Endodermal cell (in vitro differentiated cells): ENCODE measurements at regions not wholly inside any gene's neighbourhood (a gene's known extent, or its start where the extent isn't known, plus 50 kb on each side); places are given as distances from the start of the nearest gene placed in this dataset.

Experiments used
- DNase-seq: peaks from one replicate; pipeline ENCODE4 v3.0.0-alpha.2; 2017
- H3K27ac ChIP-seq: 2 replicates; pipeline ENCODE4 v1.5.1; 2013; ENCODE audit warnings: mild to moderate bottlenecking, low read depth, low read length, moderate library complexity
- H3K27me3 ChIP-seq: 2 replicates; pipeline ENCODE4 v1.6.1; 2013; ENCODE audit warnings: mild to moderate bottlenecking, low read length, moderate library complexity; ENCODE audit not compliant: insufficient read depth, control insufficient read depth, poor library complexity, severe bottlenecking
- H3K36me3 ChIP-seq: 2 replicates; pipeline ENCODE4 v1.7.0; 2013; ENCODE audit warnings: mild to moderate bottlenecking, low read length, moderate library complexity; ENCODE audit not compliant: control insufficient read depth, insufficient read depth
- H3K4me1 ChIP-seq: one replicate; pipeline ENCODE4 v1.7.0; 2013; ENCODE audit warnings: low read length; ENCODE audit not compliant: control insufficient read depth, insufficient read depth
- H3K4me3 ChIP-seq: 2 replicates; pipeline ENCODE4 v1.5.1; 2013; ENCODE audit warnings: mild to moderate bottlenecking, low read length, moderate library complexity
- H3K9ac ChIP-seq: 2 replicates; pipeline ENCODE4 v1.6.1; 2013; ENCODE audit warnings: mild to moderate bottlenecking, low read length, moderate library complexity; ENCODE audit not compliant: poor library complexity, severe bottlenecking; ENCODE audit errors: extremely low read depth
- H3K9me3 ChIP-seq: 2 replicates; pipeline ENCODE4 v1.6.1; 2013; ENCODE audit warnings: mild to moderate bottlenecking, low read length, moderate library complexity; ENCODE audit not compliant: control insufficient read depth
- H3K27ac Mint-ChIP-seq: 2 replicates; pipeline ENCODE4 v1.8.0; 2020; ENCODE audit warnings: mixed read lengths
- H3K27me3 Mint-ChIP-seq: 2 replicates; pipeline ENCODE4 v1.8.0; 2021; ENCODE audit warnings: mild to moderate bottlenecking, mixed read lengths; ENCODE audit not compliant: insufficient read depth
- H3K36me3 Mint-ChIP-seq: 2 replicates; pipeline ENCODE4 v1.8.0; 2020; ENCODE audit warnings: low read depth, mixed read lengths
- H3K4me1 Mint-ChIP-seq: 2 replicates; pipeline ENCODE4 v1.8.0; 2020; ENCODE audit warnings: mixed read lengths
- H3K4me3 Mint-ChIP-seq: 2 replicates; pipeline ENCODE4 v1.8.0; 2020; ENCODE audit warnings: mild to moderate bottlenecking, moderate library complexity, mixed read lengths
- H3K9me3 Mint-ChIP-seq: 2 replicates; pipeline ENCODE4 v1.8.0; 2020; ENCODE audit warnings: mild to moderate bottlenecking, mixed read lengths
- WGBS, 2 experiments: methylation state at CpG; one replicate each; pipeline versions ENCODE4 v1.1.5 to v1.1.7; 2013; ENCODE audit warnings: missing lambda C conversion rate in 2 of 2, mixed read lengths in 1 of 2; ENCODE audit not compliant: insufficient coverage in 1 of 2, insufficient read length in 1 of 2; 5-methylcytosine and 5-hydroxymethylcytosine counted together
- TF ChIP-seq, protein P1 (sequence below): fragments of 200-600 bp; sonication (generic); conservative IDR thresholded peaks from 2 replicates; pipeline ENCODE4 v1.5.0; 2021; ENCODE audit warnings: antibody characterized with exemption, mild to moderate bottlenecking

DNA sequence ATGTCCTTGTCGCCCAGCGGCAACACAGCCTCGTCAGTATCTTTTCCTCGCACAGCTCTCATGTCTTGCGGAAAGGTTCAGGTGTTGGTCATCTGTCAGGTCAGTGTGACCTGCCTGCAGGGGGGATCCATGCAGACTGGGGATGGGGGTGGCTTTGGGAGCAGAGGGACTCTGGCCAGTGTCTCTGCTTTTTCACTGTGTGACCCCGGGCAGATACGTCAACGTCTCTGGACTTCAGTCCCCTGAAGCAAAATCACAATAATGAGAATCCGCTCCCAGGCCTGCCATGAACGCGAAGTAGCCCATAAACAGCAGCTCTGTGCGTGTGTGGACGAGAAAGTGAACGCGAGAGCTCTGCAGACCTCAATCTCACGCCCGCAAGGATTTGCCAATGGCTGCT is 75.7 kb upstream of the FCN1 start:
- H3K27ac Mint-ChIP-seq = no peak overlapping the region
- Histone ChIP-seq H3K36me3 (no peaks in the 10 kb centered on the region), H3K27ac (no peak overlapping the region), H3K9ac (no peak overlapping the region), H3K4me1 (no peaks in the 10 kb centered on the region), H3K4me3 (no peak overlapping the region), H3K9me3 (peaks cover 9% of the 10 kb centered on the region), H3K27me3 (no peaks in the 10 kb centered on the region)
- H3K4me3 Mint-ChIP-seq = no peak overlapping the region
- no peak for DNase-seq
- WGBS, 2 experiments = 90 to 92% methylated on average over 15 to 17 of the region's 17 CpGs
- H3K36me3 Mint-ChIP-seq = no peaks in the 10 kb centered on the region
- H3K27me3 Mint-ChIP-seq = peaks cover 2% of the 10 kb centered on the region
- TF ChIP-seq, protein P1, sequence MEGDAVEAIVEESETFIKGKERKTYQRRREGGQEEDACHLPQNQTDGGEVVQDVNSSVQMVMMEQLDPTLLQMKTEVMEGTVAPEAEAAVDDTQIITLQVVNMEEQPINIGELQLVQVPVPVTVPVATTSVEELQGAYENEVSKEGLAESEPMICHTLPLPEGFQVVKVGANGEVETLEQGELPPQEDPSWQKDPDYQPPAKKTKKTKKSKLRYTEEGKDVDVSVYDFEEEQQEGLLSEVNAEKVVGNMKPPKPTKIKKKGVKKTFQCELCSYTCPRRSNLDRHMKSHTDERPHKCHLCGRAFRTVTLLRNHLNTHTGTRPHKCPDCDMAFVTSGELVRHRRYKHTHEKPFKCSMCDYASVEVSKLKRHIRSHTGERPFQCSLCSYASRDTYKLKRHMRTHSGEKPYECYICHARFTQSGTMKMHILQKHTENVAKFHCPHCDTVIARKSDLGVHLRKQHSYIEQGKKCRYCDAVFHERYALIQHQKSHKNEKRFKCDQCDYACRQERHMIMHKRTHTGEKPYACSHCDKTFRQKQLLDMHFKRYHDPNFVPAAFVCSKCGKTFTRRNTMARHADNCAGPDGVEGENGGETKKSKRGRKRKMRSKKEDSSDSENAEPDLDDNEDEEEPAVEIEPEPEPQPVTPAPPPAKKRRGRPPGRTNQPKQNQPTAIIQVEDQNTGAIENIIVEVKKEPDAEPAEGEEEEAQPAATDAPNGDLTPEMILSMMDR = no peak
- H3K4me1 Mint-ChIP-seq = no peaks in the 10 kb centered on the region
- H3K9me3 Mint-ChIP-seq = peaks cover 36% of the 10 kb centered on the region

DNA sequence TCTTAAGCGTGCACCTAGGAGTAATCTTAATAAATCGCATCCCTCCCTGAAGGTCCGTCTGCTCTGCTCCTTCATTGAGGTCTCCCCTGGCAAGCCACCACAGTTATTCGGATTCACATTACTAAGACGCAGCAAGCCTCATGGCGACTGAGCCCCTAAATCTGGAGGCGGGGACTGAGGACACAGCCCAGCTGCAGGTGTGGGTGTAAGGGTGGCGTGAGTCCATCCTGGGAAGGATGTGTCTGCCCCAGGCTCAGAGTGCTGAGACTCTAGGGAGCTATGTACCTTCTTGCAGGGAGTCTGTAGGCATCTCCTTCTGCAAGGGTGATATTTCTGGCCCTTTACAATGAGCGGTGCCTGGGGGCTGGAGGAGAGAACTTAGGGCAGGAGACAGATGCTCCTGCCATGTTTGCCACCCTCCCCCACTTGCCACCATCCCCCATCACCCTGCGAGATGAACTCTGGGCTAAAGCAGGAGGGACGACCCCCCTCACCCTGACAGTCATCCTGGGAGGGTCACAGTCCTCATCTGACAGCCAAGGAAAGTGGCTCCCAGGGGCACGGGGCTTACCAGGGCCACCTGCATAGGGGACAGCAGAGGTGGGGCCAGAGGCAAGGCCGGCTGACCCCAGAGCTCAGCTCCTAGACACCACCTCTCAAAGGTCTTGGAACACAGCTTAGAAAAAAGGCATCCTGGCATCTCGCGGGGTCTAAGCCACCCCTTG is 76.4 kb upstream of the FCN1 start:
- Histone ChIP-seq H3K9ac (no peak overlapping the region), H3K36me3 (no peaks in the 10 kb centered on the region), H3K4me1 (no peaks in the 10 kb centered on the region), H3K27me3 (no peaks in the 10 kb centered on the region), H3K9me3 (peaks cover 16% of the 10 kb centered on the region), H3K4me3 (no peak overlapping the region), H3K27ac (no peak overlapping the region)
- DNase-seq = no peak
- Mint-ChIP-seq H3K4me3 (no peak overlapping the region), H3K4me1 (no peaks in the 10 kb centered on the region), H3K36me3 (no peaks in the 10 kb centered on the region), H3K27me3 (peaks cover 5% of the 10 kb centered on the region), H3K27ac (no peak overlapping the region), H3K9me3 (peaks cover 38% of the 10 kb centered on the region)
- TF ChIP-seq, protein P1 = no peak
- WGBS, 2 experiments = 88 to 91% methylated on average over 8 to 15 of the region's 15 CpGs

DNA sequence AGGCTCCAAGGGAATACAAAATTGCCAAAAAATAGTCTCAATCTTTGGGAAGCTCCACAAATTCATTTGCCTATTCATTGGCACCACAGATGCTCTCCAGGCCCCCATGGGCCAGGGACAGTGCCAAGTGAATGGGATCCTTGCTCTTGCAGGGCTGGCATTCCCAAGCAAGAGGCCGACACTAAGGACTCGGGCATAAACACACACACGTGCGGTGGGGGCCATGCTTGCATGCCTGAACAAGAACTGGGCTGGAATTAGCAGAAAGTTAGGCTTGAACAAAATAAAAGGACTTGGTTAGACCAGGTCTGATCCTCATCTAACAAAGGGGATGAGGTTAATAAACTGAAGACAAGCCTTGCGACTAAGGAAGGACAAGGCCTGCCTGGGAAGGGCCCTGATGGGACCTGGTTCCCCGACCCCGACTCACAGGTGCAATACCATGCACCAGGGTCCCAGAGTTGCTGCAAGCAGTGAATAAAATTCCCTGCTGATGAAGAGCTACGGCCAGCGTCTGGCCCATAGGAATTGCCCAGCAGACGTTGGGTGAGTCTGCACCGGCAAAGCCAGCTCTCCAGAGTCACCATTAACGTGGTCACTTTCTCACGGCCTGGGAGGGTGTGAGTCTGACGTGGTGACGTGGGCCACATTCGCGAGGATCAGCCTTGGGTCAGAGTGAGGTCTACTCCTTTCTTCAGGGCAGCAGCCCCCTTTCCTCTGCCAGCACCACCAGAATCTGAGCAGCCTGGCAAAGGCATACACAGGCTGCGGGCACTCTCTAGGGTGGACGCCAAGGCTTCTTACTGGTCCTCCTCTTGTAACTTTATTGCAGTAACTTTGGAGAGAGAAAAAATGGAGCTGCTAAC is 77.4 kb upstream of the FCN1 start:
- Mint-ChIP-seq H3K36me3 (no peaks in the 10 kb centered on the region), H3K4me3 (no peak overlapping the region), H3K27ac (no peak overlapping the region), H3K9me3 (peaks cover 44% of the 10 kb centered on the region), H3K4me1 (no peaks in the 10 kb centered on the region), H3K27me3 (peaks cover 5% of the 10 kb centered on the region)
- no peaks in the 10 kb centered on the region for H3K27me3 ChIP-seq
- DNase-seq = no peak
- no peak overlapping the region for H3K4me3 ChIP-seq
- H3K27ac ChIP-seq = no peak overlapping the region
- H3K9me3 ChIP-seq = peaks cover 26% of the 10 kb centered on the region
- no peaks in the 10 kb centered on the region for H3K36me3 ChIP-seq
- WGBS, 2 experiments = 93 to 94% methylated on average over 18 to 19 of the region's 19 CpGs
- no peak overlapping the region for H3K9ac ChIP-seq
- TF ChIP-seq, protein P1 = no peak
- H3K4me1 ChIP-seq = no peaks in the 10 kb centered on the region
